ENCODE measurements at regions not wholly inside any gene's neighbourhood (a gene's known extent, or its start where the extent isn't known, plus 50 kb on each side); places are given as distances from the start of the nearest gene placed in this dataset.
A peak's percentile ranks its signal among the peaks of the same experiment; 100 is the strongest.
"Not testable (repeated sequence)": the region's sequence is repeated elsewhere in the genome, so short reads cannot be mapped to it uniquely, and the experiment has no call there.

GRCh38 chr3:22381564-22381963, 630.6 kb upstream of the ZNF385D start:
- DNase-seq (ENCODE audit: low read depth), result peak; percentile 0

DNA sequence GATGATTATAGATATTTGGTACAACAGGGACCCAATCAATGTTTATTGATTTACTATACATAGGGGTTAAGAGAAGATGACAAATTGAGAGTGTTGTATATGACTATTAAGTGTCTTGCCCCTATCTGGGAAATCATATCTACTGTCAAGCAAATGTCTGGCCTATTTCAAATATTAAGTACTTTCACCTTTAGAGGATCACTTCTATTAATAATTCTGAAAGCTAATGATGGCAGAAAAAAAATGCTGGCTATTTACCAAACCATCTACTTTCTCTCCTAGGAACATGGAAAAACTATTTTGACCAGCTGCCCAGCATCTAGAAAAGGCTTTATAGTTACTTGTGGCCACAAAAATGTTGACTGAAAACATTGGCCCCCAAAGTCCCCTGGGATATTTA, 632.3 kb upstream of the ZNF385D start:
- DNase-seq (ENCODE audit: low read depth), result no peak

DNA sequence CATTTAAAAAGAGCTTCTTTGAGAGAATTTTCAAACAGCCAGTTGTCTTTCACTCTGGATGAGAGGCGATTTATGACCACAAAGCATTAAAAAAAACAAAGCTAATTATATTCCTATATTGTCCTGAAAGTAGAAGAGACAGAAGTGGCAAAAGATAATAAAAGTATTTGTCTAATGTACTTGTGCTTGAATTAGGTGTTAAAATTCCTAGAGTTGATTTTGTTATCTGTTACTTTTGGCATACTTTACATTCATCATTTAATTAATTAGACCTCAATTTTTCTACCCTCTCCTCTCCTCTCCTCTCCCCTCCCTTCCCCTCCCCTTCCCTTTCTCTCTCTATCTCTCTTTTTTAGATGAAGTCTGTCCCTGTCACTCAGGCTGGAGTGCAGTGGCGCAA, 635.1 kb upstream of the ZNF385D start:
- no peak for DNase-seq (ENCODE audit: low read depth)

DNA sequence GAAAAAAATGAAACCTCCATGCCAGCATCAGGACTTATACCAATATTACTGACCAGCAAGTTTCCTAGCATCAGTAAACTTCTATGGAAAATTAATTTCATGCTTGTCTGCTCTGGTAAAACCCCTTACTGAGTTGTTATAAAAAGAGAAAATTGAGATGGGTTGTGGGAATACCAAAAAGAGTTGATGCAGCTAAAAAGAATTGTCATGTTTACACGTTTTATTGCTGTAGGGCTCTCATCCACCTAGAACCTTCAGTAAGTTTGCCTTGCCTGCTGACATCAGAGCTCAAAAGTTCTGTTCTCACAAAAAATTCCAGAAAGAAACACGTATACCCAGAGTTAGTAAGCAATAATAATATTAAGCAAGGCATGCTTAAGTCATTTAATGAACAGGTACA, 641.3 kb upstream of the ZNF385D start:
- no peak for DNase-seq (ENCODE audit: low read depth)

DNA sequence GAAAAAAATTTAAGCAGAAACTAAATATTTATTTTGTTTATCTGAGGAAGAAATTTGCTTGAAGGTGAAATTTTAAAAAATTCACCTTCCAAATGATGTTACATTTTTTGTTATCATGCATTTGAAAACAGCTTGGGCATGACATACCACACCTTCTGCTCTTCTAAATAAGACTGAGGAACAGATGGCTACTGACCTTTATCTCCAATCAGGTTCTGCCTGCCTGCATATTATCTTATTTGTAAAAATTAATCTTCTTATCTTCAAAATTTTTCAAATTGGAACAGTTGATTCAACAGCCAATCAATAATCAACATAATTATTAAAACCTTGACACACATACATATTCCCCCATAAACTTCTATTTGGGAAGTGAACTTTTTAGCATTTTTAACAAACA, 641.8 kb upstream of the ZNF385D start:
- no peak for DNase-seq (ENCODE audit: low read depth)

GRCh38 chr3:22399566-22399965, 648.6 kb upstream of the ZNF385D start:
- no peak for DNase-seq (ENCODE audit: low read depth)

DNA sequence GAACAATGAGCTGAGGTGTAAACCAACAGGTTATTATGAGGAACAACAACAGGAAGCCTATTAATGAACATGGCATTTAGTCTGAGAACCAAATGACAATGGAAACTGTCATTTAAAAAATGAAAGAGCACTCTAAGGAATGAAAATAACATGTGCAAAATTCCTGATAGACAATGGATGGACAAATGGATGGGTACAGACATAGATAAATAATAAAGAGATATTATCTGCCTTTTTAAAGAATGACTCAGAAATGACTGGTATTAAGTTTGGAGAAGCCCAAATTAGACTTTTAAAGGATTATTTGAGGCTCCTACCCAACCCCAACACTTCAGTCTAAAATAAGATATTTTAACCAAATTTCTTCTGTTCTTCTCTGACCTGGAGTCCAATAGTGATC, 650.5 kb upstream of the ZNF385D start:
- no peak for DNase-seq (ENCODE audit: low read depth)

DNA sequence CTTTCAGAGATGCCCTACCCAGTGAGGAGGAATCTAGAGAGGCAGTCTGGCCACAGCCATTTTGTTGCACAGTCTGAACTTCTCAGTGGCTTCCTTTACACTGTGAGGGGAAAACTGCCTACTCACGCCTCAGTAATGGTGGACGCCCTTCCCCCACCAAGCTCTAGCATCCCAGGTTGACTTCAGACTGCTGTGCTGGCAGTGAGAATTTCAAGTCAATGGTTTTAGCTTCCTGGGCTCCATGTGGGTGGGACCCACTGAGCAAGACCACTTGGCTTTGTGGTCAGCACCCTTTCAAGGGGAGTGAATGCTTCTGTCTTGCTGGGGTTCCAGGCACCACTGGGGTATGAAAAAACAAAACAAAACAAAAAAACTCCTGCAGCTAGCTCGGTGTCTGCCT, 663.2 kb upstream of the ZNF385D start:
- no peak for DNase-seq (ENCODE audit: low read depth)

DNA sequence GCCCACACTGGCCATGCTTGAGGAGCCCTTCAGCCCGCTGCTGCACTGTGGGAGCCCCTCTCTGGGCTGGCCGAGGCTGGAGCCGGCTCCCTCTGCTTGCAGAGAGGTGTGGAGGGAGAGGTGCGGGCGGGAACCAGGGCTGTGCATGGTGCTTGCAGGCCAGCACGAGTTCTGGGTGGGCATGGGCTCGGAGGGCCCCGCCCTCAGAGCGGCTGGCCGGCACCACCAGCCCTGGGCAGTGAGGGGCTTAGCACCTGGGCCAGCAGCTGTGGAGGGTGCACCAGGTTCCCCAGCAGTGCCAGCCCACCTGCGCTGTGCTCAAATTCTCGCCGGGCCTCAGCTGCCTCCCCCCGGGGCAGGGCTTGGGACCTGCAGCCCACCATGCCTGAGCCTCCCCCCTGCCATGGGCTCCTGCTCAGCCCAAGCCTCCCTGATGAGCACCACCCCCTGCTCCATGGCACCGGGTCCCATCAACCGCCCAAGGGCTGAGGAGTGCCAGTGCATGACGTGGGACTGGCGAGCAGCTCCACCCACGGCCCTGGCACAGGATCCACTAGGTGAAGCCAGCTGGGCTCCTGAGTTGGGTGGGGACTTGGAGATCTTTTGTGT, 665.9 kb upstream of the ZNF385D start:
- DNase-seq (ENCODE audit: low read depth), result not testable (repeated sequence)

DNA sequence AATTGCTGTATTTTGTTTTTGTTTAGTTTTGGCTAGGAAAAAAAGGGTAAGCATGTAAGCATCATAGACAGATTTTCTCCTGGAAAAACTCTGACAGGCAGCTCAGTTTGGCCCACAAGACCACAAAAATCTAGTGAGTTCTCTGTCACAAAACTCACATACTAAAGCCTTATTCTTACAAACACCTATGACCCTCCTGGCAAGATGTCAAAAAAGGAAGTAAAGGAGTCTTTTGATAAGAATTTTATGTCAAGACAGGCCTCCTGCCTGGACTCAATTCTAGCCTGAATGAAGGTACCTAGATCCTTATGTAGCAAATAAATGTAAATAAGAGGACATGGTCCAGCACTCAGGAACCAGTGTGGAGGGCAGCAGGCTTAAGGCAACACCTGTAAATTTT, 668.3 kb upstream of the ZNF385D start:
- no peak for DNase-seq (ENCODE audit: low read depth)

DNA sequence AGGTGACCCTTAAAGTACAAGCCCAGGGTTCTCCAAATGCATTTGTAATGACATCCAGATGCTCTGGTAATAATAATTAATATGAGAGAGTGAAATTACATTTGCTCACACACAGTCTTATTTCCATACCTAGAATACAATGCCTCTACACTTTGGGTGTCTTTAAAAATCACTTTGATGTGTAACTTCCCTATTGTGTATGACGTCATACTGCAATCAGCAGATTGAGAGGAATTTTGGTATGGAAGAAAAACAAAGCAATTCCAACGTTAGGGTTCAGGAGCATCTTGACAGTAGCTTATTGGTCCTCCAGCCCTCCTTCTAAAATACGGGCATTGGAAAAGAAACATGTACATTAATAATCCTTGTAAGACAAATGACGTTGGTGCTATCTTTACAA, 670.6 kb upstream of the ZNF385D start:
- no peak for DNase-seq (ENCODE audit: low read depth)

DNA sequence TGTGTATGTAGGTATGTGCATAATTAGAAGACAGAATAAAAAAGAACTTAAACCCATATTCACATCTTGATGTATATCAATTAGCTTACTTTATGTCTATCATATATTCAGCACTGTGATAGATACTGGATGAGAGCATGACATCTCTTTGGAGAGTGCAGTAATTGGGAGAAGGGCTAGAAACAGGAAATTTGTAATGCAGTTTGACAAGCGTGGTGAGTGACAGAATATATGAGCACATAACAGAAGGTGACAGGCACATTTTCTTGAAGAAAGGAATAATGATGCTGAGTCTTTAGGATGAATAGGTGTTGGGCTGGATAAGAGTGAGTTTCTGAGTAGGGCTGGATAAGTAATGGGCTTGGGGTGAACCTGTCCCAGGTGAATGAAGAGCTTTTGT, 680.3 kb upstream of the ZNF385D start:
- DNase-seq (ENCODE audit: low read depth), result no peak

- no peak for DNase-seq (ENCODE audit: low read depth)
Measured at GRCh38 chr3:22439626-22440025, 688.6 kb upstream of the ZNF385D start.

- DNase-seq (ENCODE audit: low read depth), result no peak
Measured at GRCh38 chr3:22441711-22442110, 690.7 kb upstream of the ZNF385D start.

DNA sequence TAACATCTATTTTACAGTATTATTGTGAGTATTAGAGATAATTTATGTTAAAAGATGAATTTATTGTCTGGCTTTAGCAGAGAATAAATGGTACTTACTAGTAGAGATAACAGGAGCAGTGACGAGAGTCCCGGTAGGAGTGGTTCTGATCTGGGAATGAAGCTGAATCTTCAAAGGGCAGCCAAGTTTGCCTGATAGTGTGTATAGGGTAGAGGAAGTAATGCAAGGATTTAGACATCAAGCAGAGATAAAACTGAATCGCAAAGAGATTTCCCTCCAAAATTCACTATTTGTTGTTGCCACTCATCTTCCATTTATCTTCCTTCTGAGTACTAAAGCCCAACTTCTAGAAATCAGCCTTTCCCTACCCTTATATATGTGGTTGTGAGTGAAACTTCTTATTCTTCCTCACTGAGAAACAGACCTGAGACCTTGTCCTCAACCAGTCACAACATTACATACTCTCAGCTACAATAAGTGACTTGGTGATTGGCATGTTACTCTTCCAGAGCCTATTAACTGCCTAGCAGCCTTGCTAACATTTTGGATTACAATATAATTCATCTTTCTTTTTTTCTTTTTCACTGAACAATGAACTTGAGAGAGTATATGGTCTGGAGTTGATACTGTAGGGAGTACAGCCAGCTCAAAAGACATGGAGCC, 692.7 kb upstream of the ZNF385D start:
- no peak for DNase-seq (ENCODE audit: low read depth)

GRCh38 chr3:22445336-22445735, 694.3 kb upstream of the ZNF385D start:
- not testable (repeated sequence) for DNase-seq (ENCODE audit: low read depth)

GRCh38 chr3:22450786-22451400, 699.9 kb upstream of the ZNF385D start:
- DNase-seq (ENCODE audit: low read depth), result no peak

GRCh38 chr3:22451501-22451900, 700.5 kb upstream of the ZNF385D start:
- DNase-seq (ENCODE audit: low read depth), result no peak

- DNase-seq (ENCODE audit: low read depth), result no peak
Measured at GRCh38 chr3:22453906-22454535, 703.0 kb upstream of the ZNF385D start.

- DNase-seq (ENCODE audit: low read depth), result no peak
Measured at GRCh38 chr3:22469995-22470394, 719.0 kb upstream of the ZNF385D start.

GRCh38 chr3:22471557-22471956, 720.5 kb upstream of the ZNF385D start:
- no peak for DNase-seq (ENCODE audit: low read depth)

- DNase-seq (ENCODE audit: low read depth), result peak; percentile 79
Measured at GRCh38 chr3:22474706-22475445, 723.9 kb upstream of the ZNF385D start.

Data from LHCN-M2 (cell line).